ENCODE measurements at regions not wholly inside any gene's neighbourhood (a gene's known extent, or its start where the extent isn't known, plus 50 kb on each side); places are given as distances from the start of the nearest gene placed in this dataset.

DNA sequence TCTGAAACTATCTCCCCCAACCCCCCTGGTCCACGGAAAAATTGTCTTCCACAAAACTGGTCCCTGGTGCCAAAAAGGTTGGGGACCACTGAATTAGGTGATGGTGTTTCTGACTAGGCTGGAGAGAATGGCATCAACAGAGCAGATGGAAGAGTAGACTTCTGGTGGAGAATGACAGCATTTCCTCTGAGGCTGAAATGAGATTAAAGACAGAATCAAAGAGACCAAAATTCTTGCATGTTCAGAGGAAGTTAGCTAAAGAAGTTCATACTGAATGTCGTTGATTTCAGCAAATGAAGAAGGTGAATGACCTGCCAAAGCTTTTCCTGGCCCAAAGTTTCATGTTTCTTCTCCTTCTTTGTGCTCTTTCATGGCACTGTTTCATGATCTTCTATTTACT, 188.2 kb upstream of the RUNX1 start:
- Mint-ChIP-seq H3K9me3 (peaks cover 2% of the 10 kb centered on the region), H3K27ac (no peak overlapping the region), H3K4me3 (no peak overlapping the region), H3K36me3 (no peaks in the 10 kb centered on the region), H3K4me1 (peaks cover 37% of the 10 kb centered on the region)
- DNase-seq (ENCODE audit: low spot score in 2 of 2) (no peak), ATAC-seq (no peak)

DNA sequence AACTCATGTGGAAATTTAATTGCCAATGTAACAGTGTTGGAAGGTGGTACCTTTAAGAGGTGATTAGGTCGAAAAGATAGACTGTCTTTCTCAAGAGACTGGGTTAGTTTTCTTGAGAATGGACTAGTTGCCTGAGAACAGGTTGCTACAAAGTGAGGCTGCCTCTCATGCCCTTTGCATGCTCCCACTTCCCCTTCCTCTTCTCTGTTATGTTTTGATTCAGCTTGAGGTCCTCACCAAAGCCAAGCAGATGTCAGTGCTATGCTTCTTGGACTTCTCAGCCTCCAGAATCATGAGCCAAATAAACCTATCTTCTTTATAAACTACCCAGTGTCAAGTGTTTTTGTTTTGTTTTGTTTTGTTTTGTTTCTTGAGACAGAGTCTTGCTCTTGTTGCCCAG, 187.0 kb upstream of the RUNX1 start:
- ATAC-seq, result peak; percentile 78
- no peaks in the 10 kb centered on the region for H3K36me3 Mint-ChIP-seq
- no peak overlapping the region for H3K4me3 Mint-ChIP-seq

DNA sequence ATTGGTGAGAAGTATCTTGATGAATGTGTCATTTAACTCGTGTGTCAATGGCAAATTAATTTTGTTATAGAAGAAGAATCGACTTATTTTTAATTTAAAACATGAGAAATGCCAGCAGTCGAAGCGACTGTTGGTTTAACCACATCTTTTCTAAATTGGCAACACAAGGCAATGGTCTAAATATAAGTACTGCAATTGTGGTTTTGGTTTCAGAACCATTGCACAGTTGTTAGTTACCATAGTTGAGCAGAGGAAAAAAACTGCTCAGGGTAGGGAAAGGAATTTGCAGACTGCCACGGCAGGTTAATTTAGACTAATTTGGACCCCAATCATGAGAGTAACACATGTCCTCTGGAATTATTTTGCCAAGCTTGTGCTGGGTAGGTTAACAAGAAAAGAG, 185.6 kb upstream of the RUNX1 start:
- Mint-ChIP-seq H3K4me3 (peak overlapping the region; percentile 9), H3K9me3 (peaks cover 2% of the 10 kb centered on the region)

More for the DNA sequence above, 187.0 kb upstream of the RUNX1 start:
- DNase-seq (ENCODE audit: low spot score in 2 of 2), result no peak
- Mint-ChIP-seq H3K27ac (no peak overlapping the region), H3K4me1 (peaks cover 37% of the 10 kb centered on the region), H3K9me3 (peaks cover 2% of the 10 kb centered on the region)

DNA sequence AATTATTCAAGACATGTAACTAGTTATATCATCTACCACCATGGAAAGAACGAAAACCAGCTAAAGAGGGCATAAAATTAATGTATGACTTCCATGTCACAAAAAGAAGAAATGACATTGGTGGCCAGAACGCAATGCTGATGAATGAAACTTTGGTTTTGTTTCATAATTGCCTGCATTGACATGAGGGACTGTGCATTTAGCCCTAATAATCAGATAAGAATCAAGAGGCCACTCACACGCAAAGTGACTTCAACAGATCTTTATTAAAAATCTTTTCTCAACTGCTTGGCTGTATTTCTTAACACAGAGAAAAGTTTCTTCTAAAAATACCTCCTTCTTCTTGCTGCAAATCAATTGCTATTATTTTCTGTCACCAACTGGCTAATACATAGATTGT, 184.7 kb upstream of the RUNX1 start:
- no peak overlapping the region for H3K4me3 Mint-ChIP-seq
- no peaks in the 10 kb centered on the region for H3K36me3 Mint-ChIP-seq
- peaks cover 2% of the 10 kb centered on the region for H3K9me3 Mint-ChIP-seq
- no peak overlapping the region for H3K27ac Mint-ChIP-seq
- peaks cover 43% of the 10 kb centered on the region for H3K4me1 Mint-ChIP-seq
- ATAC-seq, result no peak
- no peak for DNase-seq (ENCODE audit: low spot score in 2 of 2)

More for the DNA sequence above, 185.6 kb upstream of the RUNX1 start:
- ATAC-seq (peak; percentile 85), DNase-seq (ENCODE audit: low spot score in 2 of 2) (no peak)
- Mint-ChIP-seq H3K4me1 (peaks cover 43% of the 10 kb centered on the region), H3K27ac (no peak overlapping the region), H3K36me3 (no peaks in the 10 kb centered on the region)

- Mint-ChIP-seq H3K9me3 (peaks cover 2% of the 10 kb centered on the region), H3K4me1 (peaks cover 38% of the 10 kb centered on the region), H3K27ac (no peak overlapping the region), H3K36me3 (no peaks in the 10 kb centered on the region), H3K4me3 (no peak overlapping the region)
- ATAC-seq (no peak), DNase-seq (ENCODE audit: low spot score in 2 of 2) (no peak)
Measured at GRCh38 chr21:35232545-35233176, 183.6 kb upstream of the RUNX1 start.

DNA sequence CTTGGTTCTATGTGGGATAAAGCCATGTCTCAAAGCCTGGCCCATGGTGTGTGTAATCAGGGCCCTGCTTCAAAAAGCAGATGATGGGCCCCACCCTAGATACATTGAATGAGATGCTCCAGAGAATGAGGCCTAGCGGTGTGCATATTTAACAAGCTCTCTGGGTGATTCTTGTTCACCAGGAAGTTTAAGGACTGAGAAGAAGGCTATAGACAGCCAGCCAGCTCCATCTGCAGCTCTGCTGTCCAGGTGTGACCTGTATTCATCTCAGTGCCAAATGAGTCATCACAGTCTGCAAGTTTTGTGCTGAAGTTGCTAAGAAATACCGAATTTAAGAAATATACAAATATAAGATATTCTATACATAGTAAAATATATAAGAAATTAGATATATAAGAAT, 182.0 kb upstream of the RUNX1 start:
- no peak for ATAC-seq
- H3K27ac Mint-ChIP-seq, result no peak overlapping the region
- peaks cover 2% of the 10 kb centered on the region for H3K9me3 Mint-ChIP-seq
- peaks cover 40% of the 10 kb centered on the region for H3K4me1 Mint-ChIP-seq
- DNase-seq (ENCODE audit: low spot score in 2 of 2), result no peak
- no peaks in the 10 kb centered on the region for H3K36me3 Mint-ChIP-seq
- no peak overlapping the region for H3K4me3 Mint-ChIP-seq

DNA sequence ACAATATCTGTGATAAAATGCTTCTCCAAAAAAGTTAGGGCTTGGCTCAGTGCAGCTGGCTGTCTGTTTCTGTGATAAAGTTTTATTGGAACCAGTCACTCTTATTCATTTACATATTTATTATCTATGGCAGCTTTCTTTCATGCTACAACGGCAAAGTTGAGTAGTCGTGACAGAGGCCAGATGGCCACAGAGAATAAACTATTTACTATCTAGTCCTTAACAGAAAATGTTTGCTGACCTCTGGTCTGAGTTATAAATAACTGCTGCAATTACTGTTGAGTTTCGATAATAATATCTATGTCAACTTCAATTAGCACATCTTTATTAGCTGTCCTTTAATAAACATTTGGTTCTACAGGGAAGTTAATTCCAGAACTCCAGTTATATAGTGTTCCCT, 180.2 kb upstream of the RUNX1 start:
- no peak for DNase-seq (ENCODE audit: low spot score in 2 of 2)
- Mint-ChIP-seq H3K4me1 (peaks cover 29% of the 10 kb centered on the region), H3K9me3 (no peaks in the 10 kb centered on the region), H3K27ac (no peak overlapping the region), H3K4me3 (no peak overlapping the region), H3K36me3 (no peaks in the 10 kb centered on the region)
- ATAC-seq, result no peak

- DNase-seq (ENCODE audit: low spot score in 2 of 2) (no peak), ATAC-seq (no peak)
- Mint-ChIP-seq H3K9me3 (no peaks in the 10 kb centered on the region), H3K27ac (no peak overlapping the region), H3K4me1 (peaks cover 34% of the 10 kb centered on the region), H3K4me3 (no peak overlapping the region), H3K36me3 (no peaks in the 10 kb centered on the region)
Measured at GRCh38 chr21:35227786-35228185, 178.7 kb upstream of the RUNX1 start.

- DNase-seq (ENCODE audit: low spot score in 2 of 2) (no peak), ATAC-seq (peak; percentile 70)
- Mint-ChIP-seq H3K4me1 (peaks cover 41% of the 10 kb centered on the region), H3K27ac (peak overlapping the region; percentile 27), H3K36me3 (no peaks in the 10 kb centered on the region), H3K9me3 (no peaks in the 10 kb centered on the region), H3K4me3 (peak overlapping the region; percentile 48)
Measured at GRCh38 chr21:35226968-35227744, 178.1 kb upstream of the RUNX1 start.

DNA sequence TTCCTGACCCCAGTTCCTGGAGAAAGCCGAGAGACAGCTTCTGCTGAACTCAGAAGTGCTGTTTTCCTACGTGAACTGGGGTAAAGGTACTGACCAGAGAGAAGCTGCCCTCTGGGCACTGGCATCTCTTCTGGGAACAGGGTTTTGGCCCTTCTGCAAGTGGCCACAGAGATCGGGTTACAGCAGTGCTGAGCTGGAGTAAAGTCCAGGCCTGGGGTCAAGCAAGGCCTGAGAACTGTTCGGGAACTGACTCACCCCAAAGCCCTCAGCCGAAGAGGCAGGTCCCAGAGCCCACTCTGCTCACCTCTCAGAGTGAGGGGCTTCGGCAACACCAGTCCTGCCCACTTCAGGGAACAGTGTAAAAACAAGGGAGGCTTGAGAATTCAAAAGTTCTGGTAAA, 177.2 kb upstream of the RUNX1 start:
- H3K36me3 Mint-ChIP-seq, result no peaks in the 10 kb centered on the region
- H3K27ac Mint-ChIP-seq, result no peak overlapping the region
- H3K9me3 Mint-ChIP-seq, result no peaks in the 10 kb centered on the region
- no peak for DNase-seq (ENCODE audit: low spot score in 2 of 2)
- no peak for ATAC-seq
- H3K4me3 Mint-ChIP-seq, result peak overlapping the region; percentile 48
- peaks cover 46% of the 10 kb centered on the region for H3K4me1 Mint-ChIP-seq

DNA sequence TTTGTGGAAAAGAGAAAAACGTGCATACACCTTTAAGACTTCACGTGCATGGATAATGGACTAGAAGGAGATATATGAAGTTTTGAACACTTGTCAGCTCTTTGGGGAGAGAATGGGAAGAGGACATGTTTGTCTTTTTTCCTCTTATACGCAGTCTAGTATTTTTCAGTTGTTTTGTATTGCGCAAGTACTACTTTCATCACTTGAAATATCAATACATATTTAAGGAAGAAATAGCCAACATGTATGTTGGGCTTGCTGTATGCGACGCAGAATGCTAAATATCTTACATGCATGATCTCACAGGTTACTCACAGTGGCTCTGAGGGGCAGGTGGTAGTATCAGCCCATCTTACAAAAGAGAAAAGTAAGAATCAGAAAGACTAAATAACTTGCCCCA, 176.5 kb upstream of the RUNX1 start:
- no peak for ATAC-seq
- Mint-ChIP-seq H3K36me3 (no peaks in the 10 kb centered on the region), H3K4me3 (no peak overlapping the region), H3K4me1 (peaks cover 41% of the 10 kb centered on the region), H3K27ac (no peak overlapping the region), H3K9me3 (no peaks in the 10 kb centered on the region)
- DNase-seq (ENCODE audit: low spot score in 2 of 2), result no peak

- H3K4me3 Mint-ChIP-seq, result no peak overlapping the region
- ATAC-seq (no peak), DNase-seq (ENCODE audit: low spot score in 2 of 2) (no peak)
- H3K27ac Mint-ChIP-seq, result no peak overlapping the region
- H3K4me1 Mint-ChIP-seq, result peaks cover 47% of the 10 kb centered on the region
- no peaks in the 10 kb centered on the region for H3K36me3 Mint-ChIP-seq
- no peaks in the 10 kb centered on the region for H3K9me3 Mint-ChIP-seq
Measured at GRCh38 chr21:35223480-35224156, 174.5 kb upstream of the RUNX1 start.

- peak overlapping the region; percentile 10 for H3K27ac Mint-ChIP-seq
- peak; percentile 28 to 65 for DNase-seq (ENCODE audit: low spot score in 2 of 2)
- H3K4me3 Mint-ChIP-seq, result peak overlapping the region; percentile 10
- ATAC-seq, result peak; percentile 88
- no peaks in the 10 kb centered on the region for H3K36me3 Mint-ChIP-seq
- H3K4me1 Mint-ChIP-seq, result peaks cover 49% of the 10 kb centered on the region
- no peaks in the 10 kb centered on the region for H3K9me3 Mint-ChIP-seq
Measured at GRCh38 chr21:35222541-35222941, 173.4 kb upstream of the RUNX1 start.

DNA sequence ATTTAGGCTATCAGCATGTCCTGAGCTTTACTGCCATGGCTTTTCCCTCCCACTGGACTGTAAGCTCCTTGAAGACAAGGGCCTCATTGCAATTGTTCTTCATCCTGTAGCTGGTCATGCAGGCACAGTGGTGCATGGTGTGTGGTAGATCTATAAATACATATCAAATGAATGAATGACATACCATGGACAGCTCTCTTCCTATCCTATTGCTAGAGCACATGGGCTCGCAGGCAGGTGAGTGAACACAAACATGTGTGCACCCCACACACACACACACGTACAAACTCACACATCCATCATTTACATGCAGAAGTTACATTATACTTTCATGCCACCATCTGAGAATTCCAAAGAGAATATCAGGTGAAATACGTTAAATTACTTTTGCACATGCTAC, 172.9 kb upstream of the RUNX1 start:
- Mint-ChIP-seq H3K9me3 (no peaks in the 10 kb centered on the region), H3K4me1 (peaks cover 48% of the 10 kb centered on the region), H3K27ac (no peak overlapping the region), H3K36me3 (no peaks in the 10 kb centered on the region), H3K4me3 (peak overlapping the region; percentile 10)
- no peak for DNase-seq (ENCODE audit: low spot score in 2 of 2)
- no peak for ATAC-seq

GRCh38 chr21:35220301-35220700, 171.2 kb upstream of the RUNX1 start:
- Mint-ChIP-seq H3K27ac (no peak overlapping the region), H3K36me3 (no peaks in the 10 kb centered on the region), H3K4me3 (no peak overlapping the region), H3K9me3 (no peaks in the 10 kb centered on the region), H3K4me1 (peaks cover 35% of the 10 kb centered on the region)
- ATAC-seq (no peak), DNase-seq (ENCODE audit: low spot score in 2 of 2) (no peak)

- H3K27ac Mint-ChIP-seq, result no peak overlapping the region
- peaks cover 35% of the 10 kb centered on the region for H3K4me1 Mint-ChIP-seq
- H3K36me3 Mint-ChIP-seq, result no peaks in the 10 kb centered on the region
- H3K4me3 Mint-ChIP-seq, result no peak overlapping the region
- no peak for ATAC-seq
- DNase-seq (ENCODE audit: low spot score in 2 of 2), result no peak
- H3K9me3 Mint-ChIP-seq, result no peaks in the 10 kb centered on the region
Measured at GRCh38 chr21:35219719-35220118, 170.6 kb upstream of the RUNX1 start.
